ENCODE measurements at regions not wholly inside any gene's neighbourhood (a gene's known extent, or its start where the extent isn't known, plus 50 kb on each side); places are given as distances from the start of the nearest gene placed in this dataset.
"Not testable (repeated sequence)": the region's sequence is repeated elsewhere in the genome, so short reads cannot be mapped to it uniquely, and the experiment has no call there.

DNA sequence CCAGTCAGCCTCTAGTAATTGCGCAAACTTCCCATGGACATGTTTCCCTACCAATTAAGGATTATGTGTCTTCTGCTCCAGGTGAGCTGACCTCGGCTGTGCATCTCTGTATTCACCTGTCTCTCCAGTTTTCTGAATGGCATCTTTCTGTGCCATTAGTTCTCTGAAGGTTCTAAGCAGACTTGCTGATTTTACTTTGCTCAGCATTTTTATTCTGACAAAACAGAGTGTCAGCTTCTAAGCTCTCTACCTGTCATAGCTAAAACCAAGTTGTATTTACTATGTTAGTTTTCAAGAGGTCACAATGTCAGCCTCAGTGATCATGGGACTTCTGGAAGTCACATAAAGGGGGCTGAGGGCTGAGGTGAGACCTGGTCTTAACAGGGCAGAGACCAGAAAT lies 116.0 kb upstream of the HSFY2 start:
- Mint-ChIP-seq H3K27me3 (no peaks in the 10 kb centered on the region), H3K4me1 (no peaks in the 10 kb centered on the region), H3K9me3 (ENCODE audit: insufficient read depth) (no peaks in the 10 kb centered on the region), H3K4me3 (no peak overlapping the region), H3K27ac (no peak overlapping the region)
- no peak overlapping the region for H2AFZ ChIP-seq (ENCODE audit: insufficient read depth, low read depth, low read length, poor library complexity, severe bottlenecking)
- no peaks in the 10 kb centered on the region for H3K27me3 ChIP-seq (replicated peaks in 1 of 4; ENCODE audit: control extremely low read depth in 1 of 4, control insufficient read depth in 3 of 4, insufficient read depth in 4 of 4, low read length in 3 of 4)
- H3K9me3 ChIP-seq (ENCODE audit: control extremely low read depth in 1 of 3, control insufficient read depth in 2 of 3, insufficient read depth in 1 of 3, low read length in 2 of 3), result peaks cover 0 to 5% (median 0%) of the 10 kb centered on the region in 3 donors
- 70% methylated on average over 1 of the region's 2 CpGs for WGBS (ENCODE audit: insufficient coverage)
- H3K27ac ChIP-seq (ENCODE audit: low read length in 2 of 2), result no peak overlapping the region
- no peaks in the 10 kb centered on the region for H3K36me3 ChIP-seq (replicated peaks in 1 of 2; ENCODE audit: control extremely low read depth in 1 of 2, control insufficient read depth in 1 of 2, extremely low read depth in 1 of 2, insufficient read depth in 2 of 2, low read length in 1 of 2)
- H4K20me1 ChIP-seq (ENCODE audit: control insufficient read depth, insufficient read depth, low read length, poor library complexity, severe bottlenecking), result no peaks in the 10 kb centered on the region
- no peaks in the 10 kb centered on the region for H3K79me2 ChIP-seq (ENCODE audit: control insufficient read depth, insufficient read depth, low read length)
- no peak overlapping the region for H3K9ac ChIP-seq (ENCODE audit: low read length)
- DNase-seq (no peak), ATAC-seq (ENCODE audit: low read depth) (no peak)
- intact Hi-C loops (cut with micrococcal nuclease), result no loop called here
- no peak overlapping the region for H3K4me2 ChIP-seq (replicated peaks; ENCODE audit: low read depth, low read length, poor library complexity, severe bottlenecking)
- no peaks in the 10 kb centered on the region for H3K4me1 ChIP-seq (ENCODE audit: control insufficient read depth in 2 of 2, insufficient read depth in 2 of 2, low read length in 2 of 2)
- ChIA-PET CTCF (no interaction called here), POLR2A (no interaction called here)
- no peak overlapping the region for H3K4me3 ChIP-seq (ENCODE audit: control extremely low read depth in 1 of 5, extremely low read depth in 1 of 5, insufficient read depth in 1 of 5, low read depth in 2 of 5, low read length in 4 of 5)
- TF ChIP-seq EZH2 (IDR thresholded peaks at IDR 0.05; ENCODE audit: borderline replicate concordance, insufficient read depth, low read depth, low read length, poor library complexity, severe bottlenecking) (no peak), CTCF (IDR thresholded peaks at IDR 0.05) (no peak)

DNA sequence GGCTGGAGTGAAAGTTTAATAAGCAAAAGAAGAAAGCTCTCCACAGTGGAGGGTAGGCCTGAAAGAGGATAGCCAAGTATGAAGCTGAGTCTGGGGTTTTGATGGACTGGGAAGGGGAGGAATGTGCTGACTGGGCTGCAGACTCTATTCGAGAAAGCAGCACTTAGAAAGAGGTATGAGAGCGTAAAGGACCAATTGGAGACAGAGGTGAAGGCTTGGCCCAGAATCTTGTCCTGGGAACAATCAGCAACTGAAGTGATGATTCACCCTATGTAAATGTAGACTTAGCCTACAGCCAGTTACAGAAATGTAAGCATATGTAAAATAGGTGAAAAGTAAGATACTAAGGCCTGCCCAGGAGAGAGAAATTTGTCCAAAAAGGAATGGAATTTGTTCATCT lies 111.2 kb upstream of the HSFY2 start:
- DNase-seq (no peak), ATAC-seq (ENCODE audit: low read depth) (no peak)
- Histone ChIP-seq H3K79me2 (ENCODE audit: control insufficient read depth, insufficient read depth, low read length) (no peaks in the 10 kb centered on the region), H3K27ac (ENCODE audit: low read length in 2 of 2) (no peak overlapping the region), H3K4me2 (replicated peaks; ENCODE audit: low read depth, low read length, poor library complexity, severe bottlenecking) (no peak overlapping the region), H3K4me1 (ENCODE audit: control insufficient read depth in 2 of 2, insufficient read depth in 2 of 2, low read length in 2 of 2) (no peaks in the 10 kb centered on the region), H3K9ac (ENCODE audit: low read length) (no peak overlapping the region), H3K9me3 (ENCODE audit: control extremely low read depth in 1 of 3, control insufficient read depth in 2 of 3, insufficient read depth in 1 of 3, low read length in 2 of 3) (peaks cover 0 to 9% (median 0%) of the 10 kb centered on the region in 3 donors), H3K4me3 (ENCODE audit: control extremely low read depth in 1 of 5, extremely low read depth in 1 of 5, insufficient read depth in 1 of 5, low read depth in 2 of 5, low read length in 4 of 5) (no peak overlapping the region), H3K27me3 (replicated peaks in 1 of 4; ENCODE audit: control extremely low read depth in 1 of 4, control insufficient read depth in 3 of 4, insufficient read depth in 4 of 4, low read length in 3 of 4) (no peaks in the 10 kb centered on the region), H3K36me3 (replicated peaks in 1 of 2; ENCODE audit: control extremely low read depth in 1 of 2, control insufficient read depth in 1 of 2, extremely low read depth in 1 of 2, insufficient read depth in 2 of 2, low read length in 1 of 2) (no peaks in the 10 kb centered on the region), H4K20me1 (ENCODE audit: control insufficient read depth, insufficient read depth, low read length, poor library complexity, severe bottlenecking) (no peaks in the 10 kb centered on the region), H2AFZ (ENCODE audit: insufficient read depth, low read depth, low read length, poor library complexity, severe bottlenecking) (no peak overlapping the region)
- ChIA-PET CTCF (no interaction called here), POLR2A (no interaction called here)
- Mint-ChIP-seq H3K9me3 (ENCODE audit: insufficient read depth) (no peaks in the 10 kb centered on the region), H3K4me1 (no peaks in the 10 kb centered on the region), H3K4me3 (no peak overlapping the region), H3K27ac (no peak overlapping the region), H3K27me3 (no peaks in the 10 kb centered on the region)
- intact Hi-C loops (cut with micrococcal nuclease), result no loop called here
- no CpG with 5 or more reads among the region's 2 CpGs for WGBS (ENCODE audit: insufficient coverage)
- TF ChIP-seq CTCF (IDR thresholded peaks at IDR 0.05) (no peak), EZH2 (IDR thresholded peaks at IDR 0.05; ENCODE audit: borderline replicate concordance, insufficient read depth, low read depth, low read length, poor library complexity, severe bottlenecking) (no peak)

- intact Hi-C loops (cut with micrococcal nuclease); H3K4me3 ChIP-seq (ENCODE audit: control extremely low read depth in 1 of 5, extremely low read depth in 1 of 5, insufficient read depth in 1 of 5, low read depth in 2 of 5, low read length in 4 of 5); H3K27me3 ChIP-seq (replicated peaks in 1 of 4; ENCODE audit: control extremely low read depth in 1 of 4, control insufficient read depth in 3 of 4, insufficient read depth in 4 of 4, low read length in 3 of 4); DNase-seq; H3K9ac ChIP-seq (ENCODE audit: low read length); H3K36me3 ChIP-seq (replicated peaks in 1 of 2; ENCODE audit: control extremely low read depth in 1 of 2, control insufficient read depth in 1 of 2, extremely low read depth in 1 of 2, insufficient read depth in 2 of 2, low read length in 1 of 2); ATAC-seq (ENCODE audit: low read depth); H3K4me1 Mint-ChIP-seq; H4K20me1 ChIP-seq (ENCODE audit: control insufficient read depth, insufficient read depth, low read length, poor library complexity, severe bottlenecking); H3K27me3 Mint-ChIP-seq; H3K27ac Mint-ChIP-seq; H3K9me3 ChIP-seq (ENCODE audit: control extremely low read depth in 1 of 3, control insufficient read depth in 2 of 3, insufficient read depth in 1 of 3, low read length in 2 of 3); H3K4me1 ChIP-seq (ENCODE audit: control insufficient read depth in 2 of 2, insufficient read depth in 2 of 2, low read length in 2 of 2); H3K4me2 ChIP-seq (replicated peaks; ENCODE audit: low read depth, low read length, poor library complexity, severe bottlenecking); H3K9me3 Mint-ChIP-seq (ENCODE audit: insufficient read depth); POLR2A ChIA-PET; CTCF ChIA-PET; H2AFZ ChIP-seq (ENCODE audit: insufficient read depth, low read depth, low read length, poor library complexity, severe bottlenecking); H3K79me2 ChIP-seq (ENCODE audit: control insufficient read depth, insufficient read depth, low read length); H3K4me3 Mint-ChIP-seq; H3K27ac ChIP-seq (ENCODE audit: low read length in 2 of 2): not testable (repeated sequence)
- no CpG with 5 or more reads among the region's 6 CpGs for WGBS (ENCODE audit: insufficient coverage)
These were observed 95.6 kb upstream of the HSFY2 start for GRCh38 chrY:18869145-18869544.
